HG03060 (cell line): ENCODE measurements at regions not wholly inside any gene's neighbourhood (a gene's known extent, or its start where the extent isn't known, plus 50 kb on each side); places are given as distances from the start of the nearest gene placed in this dataset.

Source experiments
- ATAC-seq: cut with Tn5 transposase; IDR thresholded peaks from one replicate; pipeline ENCODE4 v1.9.1; 2021; ENCODE audit warnings: low read depth, moderate number of reproducible peaks; ENCODE audit not compliant: unreplicated experiment

DNA sequence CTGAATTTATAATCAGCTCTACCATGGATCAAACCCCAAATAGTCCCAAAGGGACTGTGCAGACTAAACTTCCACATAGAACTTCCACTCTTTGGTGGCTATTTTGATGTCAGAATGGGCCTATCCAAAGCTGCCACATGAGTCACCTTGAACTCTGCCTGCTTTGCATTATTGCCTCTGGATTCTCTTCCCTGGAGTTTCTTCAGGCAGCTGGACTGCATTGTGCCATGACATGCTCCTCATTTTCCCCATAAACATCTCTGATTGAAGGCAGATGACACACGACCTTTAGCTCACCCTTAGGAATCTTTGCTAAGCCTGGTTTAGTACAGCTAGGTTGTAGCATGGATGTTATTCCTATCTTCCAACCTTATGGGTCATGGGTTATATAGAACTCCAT lies 251.7 kb downstream of the FZD1 start:
- no peak for ATAC-seq

DNA sequence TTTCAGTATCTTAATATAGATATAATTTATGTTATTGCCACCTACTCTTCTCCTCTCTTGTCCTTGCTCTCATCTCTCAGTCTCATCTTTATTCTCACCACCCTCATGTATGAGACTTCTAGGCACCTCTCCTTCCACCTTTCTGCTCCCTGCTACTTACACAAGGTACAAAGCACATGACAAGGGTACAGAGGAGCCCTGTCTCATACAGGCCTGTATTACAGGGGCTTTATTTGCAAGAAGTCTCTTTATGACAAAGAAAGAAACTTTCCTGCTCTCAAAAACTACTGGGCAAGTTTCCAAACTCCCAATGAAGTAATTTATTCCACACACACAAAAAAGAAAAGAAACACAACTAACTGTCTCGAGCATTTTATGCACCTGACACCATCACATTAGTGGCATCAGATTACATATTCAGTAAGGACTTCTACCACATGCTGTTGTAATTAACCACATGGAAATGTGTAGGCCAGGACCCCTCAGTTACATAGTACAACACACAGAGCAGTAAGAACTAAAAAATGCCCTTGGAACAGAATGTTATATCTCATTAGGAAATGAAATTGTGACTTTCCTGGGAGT lies 253.1 kb downstream of the FZD1 start:
- ATAC-seq, result no peak

DNA sequence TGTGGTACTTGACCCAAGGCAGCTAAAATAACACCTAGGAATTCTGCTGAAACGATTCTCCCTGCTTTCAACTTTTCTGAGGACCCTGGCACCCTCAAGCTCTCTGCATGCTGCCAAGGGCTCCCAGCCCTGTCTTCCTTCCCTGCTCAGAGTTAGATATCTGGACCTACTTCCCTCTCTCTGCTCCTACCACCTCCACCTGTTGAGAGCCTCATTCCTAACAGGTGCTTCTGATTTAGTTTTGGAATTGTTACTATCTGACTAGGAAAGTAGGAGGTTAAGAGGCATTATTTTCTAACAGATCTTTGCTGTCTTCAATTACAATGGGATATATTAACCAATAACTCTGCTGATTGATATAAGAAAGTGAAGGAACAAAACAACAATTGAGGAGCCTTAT lies 253.8 kb downstream of the FZD1 start:
- no peak for ATAC-seq

DNA sequence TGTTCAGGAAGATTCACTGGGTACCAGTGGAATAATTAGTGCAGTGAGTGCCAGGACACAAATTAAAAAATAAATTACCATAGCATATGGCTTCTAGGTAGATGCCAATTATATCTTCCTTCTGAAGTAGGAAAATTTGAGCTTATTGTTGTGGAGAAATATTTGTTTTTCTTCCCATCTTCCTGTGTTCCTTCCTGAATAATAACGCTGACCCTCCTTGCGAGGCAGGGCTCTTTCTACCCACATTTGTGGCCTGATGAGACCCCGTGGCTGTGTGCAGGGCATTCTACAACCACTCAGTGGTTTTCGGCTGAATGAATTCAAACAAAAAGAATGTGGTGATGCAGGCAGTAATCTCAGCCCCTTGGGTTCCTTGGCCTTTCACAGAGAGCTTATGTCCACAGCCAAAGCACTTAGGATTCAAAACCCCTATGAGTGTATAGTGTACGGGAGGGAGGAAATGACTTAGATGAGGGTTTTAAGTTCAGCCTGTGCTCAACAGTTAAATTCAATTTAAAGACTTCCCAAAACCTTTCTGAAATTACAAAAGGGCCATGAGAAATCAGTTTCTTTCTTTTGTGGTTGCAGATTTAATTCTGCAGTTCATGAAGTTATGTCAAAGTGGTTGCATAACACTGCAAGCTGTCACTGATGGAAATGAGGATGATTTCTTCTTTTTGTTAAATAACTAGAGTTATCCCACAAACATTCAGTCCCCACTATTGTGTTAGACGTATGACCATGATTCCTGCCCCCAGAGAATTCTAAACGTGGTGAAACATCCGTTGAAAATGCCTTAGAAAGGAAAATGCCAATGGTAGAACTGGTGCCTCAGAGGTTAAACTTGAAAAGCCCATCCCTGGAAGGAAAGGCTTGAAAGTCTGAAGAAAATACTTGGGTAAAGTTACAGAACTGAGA lies 255.3 kb downstream of the FZD1 start:
- ATAC-seq, result no peak

DNA sequence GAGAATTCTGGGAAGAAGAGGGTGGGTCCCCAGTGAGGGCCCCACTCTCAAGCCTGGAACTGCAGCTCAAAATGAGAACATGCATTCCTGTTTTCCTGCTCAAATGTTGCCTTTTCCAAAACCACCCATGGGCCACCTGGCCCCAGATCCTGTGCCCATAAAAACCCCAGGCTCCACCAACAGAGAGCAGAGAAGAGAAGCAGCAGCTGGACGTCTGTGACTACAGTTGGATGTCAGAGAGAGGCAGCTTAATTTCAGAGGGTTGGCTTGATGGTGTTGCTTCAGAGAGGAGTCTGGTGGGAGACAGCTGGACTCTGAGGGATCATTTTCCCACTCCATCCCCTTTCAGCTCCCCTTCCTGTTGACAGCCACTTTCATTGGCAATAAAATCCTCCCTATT lies 256.4 kb downstream of the FZD1 start:
- no peak for ATAC-seq

DNA sequence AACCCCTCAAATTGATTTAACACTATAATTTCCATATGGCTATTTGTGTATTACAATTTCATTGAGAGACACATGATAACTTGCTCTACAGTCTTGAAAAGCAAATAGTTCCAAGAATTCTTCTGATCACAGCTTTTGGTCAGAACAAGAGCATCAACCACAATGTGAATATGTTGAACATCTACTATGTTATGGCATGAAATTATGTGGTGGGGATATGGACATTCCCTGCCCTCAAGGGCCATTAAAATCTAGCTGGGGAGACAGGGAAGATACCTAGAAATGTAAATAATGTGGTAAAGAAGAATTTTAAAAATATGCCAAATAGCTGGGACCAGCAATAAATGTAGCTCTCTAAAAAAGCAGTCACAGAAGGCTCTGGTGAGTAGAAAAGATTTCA lies 262.2 kb downstream of the FZD1 start:
- ATAC-seq, result no peak

DNA sequence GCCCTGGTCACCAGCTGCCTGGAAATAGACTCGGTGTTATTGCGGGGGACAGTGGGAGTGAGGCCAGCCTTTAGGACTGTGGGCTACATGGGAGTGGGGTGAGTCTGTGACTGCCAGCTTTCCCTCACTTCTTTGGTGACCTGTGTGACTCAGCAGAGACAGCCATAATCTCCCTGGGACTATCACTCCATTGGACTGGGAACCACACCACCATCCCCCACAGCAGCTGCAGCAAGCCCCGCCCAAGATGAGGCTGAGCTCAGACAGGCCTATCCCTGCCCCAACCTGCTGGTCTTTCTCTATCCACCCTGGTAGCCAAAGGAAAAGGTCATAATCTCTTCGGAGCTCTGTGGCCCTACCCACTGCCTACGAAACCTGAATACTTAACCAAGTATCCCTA lies 263.2 kb downstream of the FZD1 start:
- ATAC-seq, result no peak

DNA sequence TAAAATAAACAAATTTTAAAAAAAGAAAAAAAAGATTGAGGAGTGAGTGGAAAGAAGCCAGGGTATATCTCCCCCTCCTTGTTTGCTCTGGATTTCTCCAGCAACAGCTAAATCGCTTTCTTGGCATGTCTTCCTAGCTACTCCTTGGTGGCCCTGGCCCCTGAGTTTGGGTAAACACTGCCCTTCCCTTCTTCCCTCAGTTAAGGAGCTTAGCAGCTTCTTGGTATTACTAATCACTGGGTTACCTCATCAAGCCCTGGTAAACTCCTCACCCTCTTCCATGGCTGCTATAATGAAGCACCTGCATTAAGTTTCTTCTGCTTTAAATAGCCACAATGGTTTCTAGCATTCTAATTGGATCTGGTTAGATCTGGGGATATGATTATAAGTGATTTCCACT lies 269.8 kb downstream of the FZD1 start:
- ATAC-seq, result no peak

DNA sequence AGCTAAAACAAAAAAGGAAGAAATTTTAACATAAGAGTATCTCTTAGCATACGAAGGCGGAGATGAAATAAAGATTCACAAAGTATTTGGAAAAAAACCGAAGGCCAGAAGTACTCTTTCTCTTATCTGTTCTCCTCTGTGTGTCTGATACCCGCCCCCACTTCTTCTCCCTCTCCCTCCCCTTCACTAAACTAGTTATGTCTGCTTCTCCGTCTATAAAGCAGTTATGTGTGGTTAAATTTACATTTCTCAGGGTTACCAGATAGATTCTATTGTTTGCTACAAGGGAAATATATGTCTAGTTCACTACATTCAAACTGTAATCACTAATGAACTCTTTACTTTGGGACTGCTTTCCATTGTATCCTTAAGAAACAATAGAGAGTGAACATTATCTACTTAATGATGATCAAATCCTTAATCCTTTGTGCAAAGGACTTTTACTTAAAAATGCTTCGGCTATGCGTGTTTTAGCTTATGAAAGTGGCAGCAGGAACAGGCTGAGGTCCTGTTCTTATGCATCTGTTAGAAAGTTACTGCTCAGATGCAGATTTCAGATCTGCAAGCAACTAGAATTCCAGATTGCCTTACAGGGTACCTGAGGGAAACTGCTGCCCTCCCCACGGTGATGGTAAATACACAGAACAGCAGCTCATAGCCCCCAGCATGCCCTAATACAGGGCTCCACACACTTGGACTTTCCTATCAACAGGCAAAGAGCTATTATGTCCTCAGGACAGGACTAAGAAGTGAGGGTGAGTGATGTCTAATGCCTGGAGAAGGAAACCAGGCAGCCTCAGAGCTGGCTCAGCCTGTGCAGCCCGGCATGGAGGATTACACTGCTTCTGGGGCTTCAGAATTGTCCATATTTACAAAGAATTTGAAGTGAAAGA lies 273.3 kb downstream of the FZD1 start:
- ATAC-seq, result no peak

DNA sequence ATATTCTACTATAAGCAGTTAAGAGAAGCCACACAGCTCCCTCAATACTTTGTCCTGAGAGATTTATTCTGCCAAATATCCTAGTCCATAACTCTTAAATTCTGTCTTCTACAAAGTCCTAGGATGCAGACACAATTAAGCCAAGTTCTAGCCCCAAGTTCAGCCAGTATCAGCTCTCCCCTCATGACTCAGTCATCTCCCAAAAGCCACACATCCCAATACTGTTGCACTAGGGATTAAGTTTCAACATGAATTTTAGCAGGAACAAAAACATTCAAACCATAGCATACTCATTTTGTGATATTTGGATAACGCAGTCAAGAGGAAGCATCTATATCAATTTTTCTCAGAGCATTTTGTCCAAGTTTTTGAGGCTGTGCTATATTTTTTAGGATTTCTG lies 277.4 kb downstream of the FZD1 start:
- no peak for ATAC-seq

DNA sequence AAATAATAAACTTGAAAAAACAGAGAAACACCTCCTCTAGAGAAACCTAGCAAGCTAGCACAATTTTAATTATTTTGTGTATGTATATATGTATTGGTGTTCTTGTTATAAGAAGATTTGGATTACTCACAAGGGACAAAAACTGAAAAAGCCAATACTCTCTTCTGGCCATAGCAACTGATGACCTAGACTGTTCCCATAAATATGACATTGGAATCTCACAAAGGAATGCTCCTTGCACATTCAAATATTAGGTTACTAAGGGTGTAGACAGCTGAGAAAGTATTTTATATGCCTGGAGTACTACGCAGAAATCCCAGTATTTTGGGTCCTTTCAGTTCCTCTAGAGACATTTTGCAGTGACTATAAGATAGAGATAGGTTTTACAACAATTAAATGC lies 279.4 kb downstream of the FZD1 start:
- ATAC-seq, result no peak

DNA sequence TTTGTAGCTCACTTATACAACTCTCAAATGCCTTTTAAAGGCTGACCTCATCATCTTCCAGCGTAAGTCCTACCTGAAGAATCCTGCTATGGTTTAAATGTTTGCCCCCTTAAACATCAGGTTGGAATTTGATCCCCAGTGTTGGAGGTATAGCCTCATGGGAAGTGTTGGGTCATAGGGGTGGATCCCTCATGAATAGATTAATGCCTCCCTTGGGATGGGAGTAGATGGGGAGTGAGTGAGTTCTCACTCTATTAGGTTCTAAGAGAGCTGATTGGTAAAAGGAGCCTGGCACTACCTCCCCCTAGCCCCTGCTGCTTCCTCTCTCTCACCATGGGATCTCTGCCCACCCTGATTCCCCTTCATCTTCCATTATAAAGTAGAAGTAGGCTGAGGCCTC lies 285.6 kb downstream of the FZD1 start:
- ATAC-seq, result no peak

DNA sequence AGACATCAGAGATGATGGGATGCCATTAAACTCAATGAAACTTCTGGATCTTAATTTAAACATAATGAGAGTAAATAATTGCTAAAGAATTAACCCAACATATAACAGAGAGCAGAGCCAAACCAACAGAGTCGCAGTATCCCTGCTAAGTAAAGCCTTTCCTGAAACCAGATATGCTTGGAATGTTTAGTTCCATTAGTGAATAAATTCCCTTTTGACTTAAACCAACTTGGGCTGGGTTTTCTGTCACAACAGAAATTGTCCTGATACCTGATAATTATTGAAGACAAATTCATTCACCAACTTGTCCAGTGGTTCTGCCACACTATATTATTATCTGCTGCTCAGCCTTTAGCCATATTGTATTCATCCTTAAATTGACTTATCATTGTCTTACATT lies 286.7 kb downstream of the FZD1 start:
- no peak for ATAC-seq

DNA sequence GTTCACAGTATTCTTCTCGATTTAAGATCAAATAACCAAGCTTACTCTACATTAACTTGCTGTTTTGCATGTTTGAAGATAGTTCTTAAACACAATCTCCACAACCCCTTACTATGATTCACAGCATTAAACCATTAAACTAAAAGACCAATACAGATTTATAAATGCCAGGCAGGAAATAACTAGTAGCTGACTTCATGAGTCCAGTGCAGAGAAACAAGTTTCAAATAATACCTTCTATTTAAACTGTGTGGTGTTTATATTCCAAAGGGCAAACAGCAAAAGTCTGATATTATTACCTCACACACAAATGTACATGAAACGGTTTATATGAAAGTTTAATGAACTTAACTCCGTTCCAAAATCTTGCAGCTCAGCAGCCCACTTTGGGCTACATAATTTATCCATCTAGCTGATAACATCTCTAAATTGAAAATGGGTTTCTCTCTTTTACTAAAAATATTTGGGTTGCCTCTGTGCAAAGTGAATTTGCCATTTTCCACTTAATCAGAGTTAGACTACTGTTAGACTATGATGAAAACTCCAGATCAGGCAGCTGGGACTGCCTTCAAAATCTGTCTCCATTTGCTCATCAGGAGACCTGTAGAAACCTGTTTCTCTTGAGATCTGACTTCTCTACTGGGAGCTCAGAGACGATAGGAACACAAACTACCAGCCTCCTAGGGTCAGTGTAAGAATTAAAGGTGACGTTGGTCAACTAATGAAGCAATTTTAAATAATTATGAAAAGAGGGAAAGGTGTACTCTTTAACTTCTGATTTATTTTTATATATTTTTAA lies 287.3 kb downstream of the FZD1 start:
- no peak for ATAC-seq

DNA sequence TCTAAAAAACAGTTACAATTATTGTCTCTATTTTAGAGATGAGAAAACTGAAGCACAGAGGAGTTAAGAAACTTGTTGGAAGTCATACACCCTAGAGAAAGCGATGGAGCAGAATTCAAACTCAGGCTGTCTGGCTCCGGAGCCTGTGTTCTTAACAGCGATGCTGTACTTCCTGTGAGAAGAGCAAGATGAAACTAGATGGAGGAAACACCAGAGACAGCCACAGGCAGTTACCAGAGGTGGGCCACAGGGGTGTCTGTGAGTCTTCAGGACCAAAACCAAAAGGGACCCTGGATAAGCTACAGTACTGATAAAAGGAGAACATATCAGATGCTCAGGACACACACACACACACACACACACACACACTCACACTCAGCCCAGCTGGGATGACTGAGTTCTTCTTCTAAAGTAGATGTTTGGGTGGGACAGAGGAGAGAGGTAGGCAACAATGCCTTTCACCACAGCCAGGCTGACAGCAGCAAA lies 289.2 kb downstream of the FZD1 start:
- no peak for ATAC-seq

DNA sequence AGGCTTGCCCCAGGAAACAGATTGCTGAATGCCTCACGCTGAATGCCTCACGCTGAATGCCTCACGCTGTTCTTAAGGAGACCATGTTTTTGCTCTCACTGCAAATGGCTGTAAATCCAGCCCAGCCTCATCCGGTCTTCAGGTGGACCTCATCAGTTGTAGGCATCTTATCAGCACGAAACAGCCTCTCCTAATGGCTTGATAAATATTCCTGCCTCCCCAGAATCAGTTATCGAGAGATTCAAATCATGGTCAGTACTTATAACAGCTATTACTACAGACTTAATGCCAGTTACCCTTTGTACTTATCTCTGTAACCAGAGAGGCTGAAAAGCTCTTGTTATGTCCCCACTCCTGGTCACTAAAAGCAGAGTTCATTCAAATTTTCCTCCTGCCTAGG lies 290.6 kb downstream of the FZD1 start:
- ATAC-seq, result no peak

DNA sequence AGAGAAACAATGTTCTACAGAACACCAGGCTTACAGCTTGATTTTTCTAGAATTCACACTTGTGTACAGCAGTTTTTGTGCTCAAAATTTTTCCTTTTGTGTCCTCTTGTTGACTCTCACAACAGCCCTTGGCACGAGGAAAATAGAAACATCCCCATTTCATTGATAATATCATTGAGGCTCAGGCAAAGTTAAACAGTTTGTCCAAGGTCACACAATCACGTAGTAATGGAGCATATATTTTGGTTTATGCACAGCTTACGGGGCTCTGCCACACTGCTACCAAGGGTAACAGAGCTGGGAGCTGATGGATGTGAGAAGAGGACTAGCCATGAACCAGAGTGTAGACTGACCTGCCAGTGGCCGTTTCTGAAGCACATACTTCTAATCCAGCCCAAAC lies 292.0 kb downstream of the FZD1 start:
- ATAC-seq, result no peak

DNA sequence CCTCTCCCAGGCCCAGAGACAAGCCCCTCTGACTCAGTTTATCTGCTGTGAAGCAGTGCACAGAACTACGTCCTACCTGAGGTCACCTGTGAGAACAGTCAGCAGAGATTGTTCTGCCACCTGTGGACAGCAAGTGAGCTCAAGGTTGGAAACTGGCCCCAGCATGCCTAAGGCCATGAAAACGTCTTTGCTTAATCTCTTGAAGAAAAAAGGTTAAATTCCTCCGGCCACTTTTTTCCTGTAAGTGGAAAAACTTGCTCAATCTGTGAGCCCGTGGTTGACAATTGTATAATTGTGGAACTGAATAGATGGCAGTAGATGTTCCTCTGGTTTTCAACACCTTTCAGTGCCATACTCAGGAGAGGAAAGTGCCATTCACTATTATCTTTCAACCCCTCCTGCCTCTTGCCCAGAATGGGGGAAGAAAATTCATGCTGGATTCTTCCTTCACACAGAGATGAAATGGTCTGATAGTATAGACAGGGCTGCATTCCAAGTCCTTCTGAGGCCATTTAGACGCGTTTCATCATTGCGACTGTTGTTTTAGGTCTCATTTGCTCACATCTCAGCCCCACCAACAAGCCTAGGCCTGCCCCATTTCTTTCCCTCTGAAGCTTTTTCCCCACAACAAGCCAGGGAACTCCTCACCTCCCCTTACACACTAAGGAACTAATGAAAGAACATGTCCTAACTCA lies 292.9 kb downstream of the FZD1 start:
- no peak for ATAC-seq

DNA sequence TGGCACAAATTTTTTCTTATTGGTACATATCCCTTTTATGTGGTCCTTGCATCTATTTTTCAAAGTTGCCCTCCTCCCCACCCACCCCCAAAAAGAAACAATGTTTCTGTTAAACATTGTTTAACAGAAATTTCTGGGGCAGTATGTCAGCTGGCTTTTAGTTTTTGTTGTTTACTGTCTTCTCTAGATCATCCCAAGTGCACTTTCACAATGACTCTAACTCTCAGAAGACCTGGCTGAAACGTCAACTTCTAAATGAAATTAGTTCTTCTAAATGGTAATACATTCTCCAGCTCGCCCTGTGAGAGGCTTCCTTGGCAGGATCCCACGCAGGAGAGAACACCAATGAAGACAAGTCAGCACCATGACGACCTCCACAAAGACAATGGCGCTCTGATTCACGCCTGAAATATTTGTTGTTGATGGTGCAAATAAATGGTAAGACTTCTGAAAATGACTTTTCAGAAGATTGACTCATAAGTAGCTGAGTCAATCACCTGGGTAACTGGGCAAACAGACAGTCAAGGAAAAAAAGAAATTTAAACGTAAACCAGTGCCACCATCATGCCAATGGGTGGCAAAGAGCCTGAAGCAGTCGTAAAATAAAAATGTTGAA lies 293.7 kb downstream of the FZD1 start:
- peak; percentile 74 for ATAC-seq
